GM23338 (cell line): ENCODE measurements at regions not wholly inside any gene's neighbourhood (a gene's known extent, or its start where the extent isn't known, plus 50 kb on each side); places are given as distances from the start of the nearest gene placed in this dataset.

Experiments used
- ATAC-seq: fragments of 200-7000 bp; cut with Tn5 transposase; 3 replicates; pipeline ENCODE4 v1.9.1; 2020
- DNase-seq: peaks from one replicate; pipeline ENCODE4 v3.0.0-alpha.2; 2015; ENCODE audit warnings: low spot score
- H2AFZ ChIP-seq: fragments of 200-600 bp; sonication (generic); 2 replicates; pipeline ENCODE4 v1.8.0; 2016; ENCODE audit warnings: antibody characterized with exemption, mild to moderate bottlenecking, moderate library complexity
- H3F3A ChIP-seq: fragments of 200-600 bp; sonication (generic); replicated peaks from 2 replicates; pipeline ENCODE4 v1.8.0; 2017; ENCODE audit warnings: antibody characterized with exemption, mixed run types, low read depth
- H3K27ac ChIP-seq: fragments of 200-600 bp; sonication (generic); 2 replicates; pipeline ENCODE4 v1.6.1; 2016; ENCODE audit warnings: low read depth
- H3K27me3 ChIP-seq: fragments of 200-600 bp; sonication (generic); 2 replicates; pipeline ENCODE4 v1.8.0; 2016; ENCODE audit warnings: mild to moderate bottlenecking, mixed run types, moderate library complexity; ENCODE audit not compliant: insufficient read depth
- H3K36me3 ChIP-seq: fragments of 200-600 bp; sonication (generic); 2 replicates; pipeline ENCODE4 v1.8.0; 2016; ENCODE audit warnings: mild to moderate bottlenecking; ENCODE audit not compliant: insufficient read depth
- H3K4me1 ChIP-seq: fragments of 200-600 bp; sonication (generic); 2 replicates; pipeline ENCODE4 v1.8.0; 2016; ENCODE audit warnings: mild to moderate bottlenecking, moderate library complexity; ENCODE audit not compliant: insufficient read depth
- H3K4me2 ChIP-seq: fragments of 200-600 bp; sonication (generic); 2 replicates; pipeline ENCODE4 v1.7.1; 2017; ENCODE audit warnings: mixed run types
- H3K4me3 ChIP-seq: fragments of 200-600 bp; sonication (generic); 2 replicates; pipeline ENCODE4 v1.6.1; 2016; ENCODE audit warnings: mixed run types
- H3K79me2 ChIP-seq: fragments of 200-600 bp; sonication (generic); replicated peaks from 2 replicates; pipeline ENCODE4 v1.8.0; 2017; ENCODE audit warnings: mild to moderate bottlenecking; ENCODE audit not compliant: insufficient read depth
- H3K9me2 ChIP-seq: fragments of 200-600 bp; sonication (generic); 2 replicates; pipeline ENCODE4 v1.8.0; 2017; ENCODE audit not compliant: insufficient read depth
- H4K20me1 ChIP-seq: fragments of 200-600 bp; sonication (generic); replicated peaks from 2 replicates; pipeline ENCODE4 v1.8.0; 2017; ENCODE audit warnings: mild to moderate bottlenecking; ENCODE audit not compliant: insufficient read depth
- H3K27ac Mint-ChIP-seq: 2 replicates; pipeline ENCODE4 v1.8.0; 2020; ENCODE audit warnings: inconsistent platforms, mild to moderate bottlenecking, moderate library complexity, mixed read lengths
- H3K27me3 Mint-ChIP-seq: 3 replicates; pipeline ENCODE4 v1.8.0; 2022; ENCODE audit warnings: low read depth, mild to moderate bottlenecking, moderate library complexity, mixed read lengths, inconsistent platforms; ENCODE audit not compliant: insufficient read depth, poor library complexity
- H3K36me3 Mint-ChIP-seq: 3 replicates; pipeline ENCODE4 v1.8.0; 2021; ENCODE audit warnings: low read depth, mild to moderate bottlenecking, inconsistent platforms, moderate library complexity, mixed read lengths
- H3K4me1 Mint-ChIP-seq: 3 replicates; pipeline ENCODE4 v1.8.0; 2020; ENCODE audit warnings: mild to moderate bottlenecking, inconsistent platforms, mixed read lengths
- H3K4me3 Mint-ChIP-seq: 3 replicates; pipeline ENCODE4 v1.8.0; 2021; ENCODE audit warnings: moderate library complexity, mild to moderate bottlenecking, inconsistent platforms, mixed read lengths
- H3K9me3 Mint-ChIP-seq: 3 replicates; pipeline ENCODE4 v1.8.0; 2020; ENCODE audit warnings: moderate library complexity, mild to moderate bottlenecking, inconsistent platforms, mixed read lengths
- CREB1 ChIP-seq: fragments of 250-450 bp; sonication (Bioruptor Pico); IDR thresholded peaks from 2 replicates; pipeline ENCODE4 v1.5.0; 2020; ENCODE audit warnings: low read depth, mild to moderate bottlenecking, moderate library complexity
- EZH2 ChIP-seq: fragments of 200-600 bp; sonication (generic); IDR thresholded peaks from one replicate; pipeline ENCODE4 v1.8.0; 2017; ENCODE audit warnings: antibody characterized with exemption, mild to moderate bottlenecking, low read depth; ENCODE audit not compliant: unreplicated experiment
- EZH2phosphoT487 ChIP-seq: fragments of 200-600 bp; sonication (generic); IDR thresholded peaks from one replicate; pipeline ENCODE4 v1.8.1; 2018; ENCODE audit warnings: antibody characterized with exemption; ENCODE audit not compliant: unreplicated experiment
- POLR2AphosphoS5 ChIP-seq: IDR thresholded peaks from 2 replicates; pipeline ENCODE4 v1.6.1; 2016; ENCODE audit warnings: antibody characterized with exemption, low read depth
- ZNF331 ChIP-seq: fragments of 250-450 bp; sonication (Bioruptor Pico); IDR thresholded peaks from 2 replicates; pipeline ENCODE4 v1.5.0; 2020; ENCODE audit warnings: low read depth, mild to moderate bottlenecking, moderate library complexity
- TF ChIP-seq, protein P1 (sequence below): IDR thresholded peaks from 2 replicates; pipeline ENCODE4 v1.6.1; 2016; ENCODE audit warnings: antibody characterized with exemption
- TF ChIP-seq, protein P2 (sequence below), 2 experiments: fragments of 200-600 bp in 1 of 2; sonication (generic) in 1 of 2; conservative IDR thresholded peaks; 2 replicates each; pipeline versions ENCODE4 v1.5.1 to v1.6.1; 2016 to 2017; ENCODE audit warnings: antibody characterized with exemption in 2 of 2, low read depth in 2 of 2, mild to moderate bottlenecking in 2 of 2, moderate library complexity in 1 of 2

DNA sequence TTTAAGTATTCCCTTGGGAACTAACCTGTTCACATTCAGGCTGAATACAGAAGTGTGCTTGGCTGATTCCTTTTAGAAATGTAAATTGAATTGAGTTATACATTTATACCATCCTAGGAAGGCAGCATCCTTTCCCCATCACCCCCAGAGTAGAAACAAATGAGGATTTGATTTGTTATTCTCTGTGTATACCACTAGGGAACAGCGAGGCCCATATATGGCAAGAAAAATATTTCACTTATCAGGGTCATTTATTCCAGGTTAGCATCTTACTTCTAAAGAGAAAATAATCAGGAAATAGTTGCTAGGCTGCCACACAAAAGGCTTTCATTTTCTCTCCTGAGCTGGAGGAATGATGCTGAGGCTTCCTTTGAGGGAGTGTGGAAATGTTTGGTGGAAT, 516.9 kb downstream of the PIK3C3 start:
- Histone ChIP-seq H2AFZ (no peak overlapping the region), H3K4me1 (no peaks in the 10 kb centered on the region)
- no peak for ATAC-seq

DNA sequence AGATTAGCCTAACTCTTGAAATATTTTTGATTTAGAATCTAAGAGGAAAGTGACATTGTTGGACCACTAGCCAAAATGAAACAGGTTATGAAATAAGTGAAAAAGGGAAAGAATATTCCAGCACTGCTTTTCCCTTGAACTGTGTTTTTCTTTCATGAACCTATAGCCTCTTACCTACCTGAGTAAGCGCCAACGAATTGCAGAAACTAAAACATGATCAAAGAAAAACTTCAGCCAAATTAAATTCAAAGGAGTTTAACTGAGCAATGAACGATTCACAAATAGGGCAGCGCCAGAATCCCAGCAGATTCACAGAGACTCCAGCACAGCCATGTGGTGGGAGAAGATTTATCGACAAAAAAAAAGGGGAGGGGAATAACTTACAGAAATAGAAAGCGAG, 518.6 kb downstream of the PIK3C3 start:
- Mint-ChIP-seq H3K9me3 (0 out of 3 replicates have a peak, but pooled peaks cover 4% of the 10 kb centered on the region), H3K27me3 (no peaks in the 10 kb centered on the region), H3K36me3 (no peaks in the 10 kb centered on the region), H3K4me1 (no peaks in the 10 kb centered on the region; the same call in 2 of the 3 replicates), H3K27ac (no peak overlapping the region; the same call in 1 of the 2 replicates), H3K4me3 (no peak overlapping the region)
- H3K27me3 ChIP-seq: no peaks in the 10 kb centered on the region
- H3K9me2 ChIP-seq: peaks cover 7% of the 10 kb centered on the region; the same call in 1 of the 2 replicates
- no peaks in the 10 kb centered on the region for H3F3A ChIP-seq
- H3K79me2 ChIP-seq: no peaks in the 10 kb centered on the region
- ATAC-seq: no peak
- no peak for TF ChIP-seq CREB1 (CRISPR knock-in tag)
- TF ChIP-seq, protein P1, sequence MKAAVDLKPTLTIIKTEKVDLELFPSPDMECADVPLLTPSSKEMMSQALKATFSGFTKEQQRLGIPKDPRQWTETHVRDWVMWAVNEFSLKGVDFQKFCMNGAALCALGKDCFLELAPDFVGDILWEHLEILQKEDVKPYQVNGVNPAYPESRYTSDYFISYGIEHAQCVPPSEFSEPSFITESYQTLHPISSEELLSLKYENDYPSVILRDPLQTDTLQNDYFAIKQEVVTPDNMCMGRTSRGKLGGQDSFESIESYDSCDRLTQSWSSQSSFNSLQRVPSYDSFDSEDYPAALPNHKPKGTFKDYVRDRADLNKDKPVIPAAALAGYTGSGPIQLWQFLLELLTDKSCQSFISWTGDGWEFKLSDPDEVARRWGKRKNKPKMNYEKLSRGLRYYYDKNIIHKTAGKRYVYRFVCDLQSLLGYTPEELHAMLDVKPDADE: no peak
- TF ChIP-seq, protein P2, sequence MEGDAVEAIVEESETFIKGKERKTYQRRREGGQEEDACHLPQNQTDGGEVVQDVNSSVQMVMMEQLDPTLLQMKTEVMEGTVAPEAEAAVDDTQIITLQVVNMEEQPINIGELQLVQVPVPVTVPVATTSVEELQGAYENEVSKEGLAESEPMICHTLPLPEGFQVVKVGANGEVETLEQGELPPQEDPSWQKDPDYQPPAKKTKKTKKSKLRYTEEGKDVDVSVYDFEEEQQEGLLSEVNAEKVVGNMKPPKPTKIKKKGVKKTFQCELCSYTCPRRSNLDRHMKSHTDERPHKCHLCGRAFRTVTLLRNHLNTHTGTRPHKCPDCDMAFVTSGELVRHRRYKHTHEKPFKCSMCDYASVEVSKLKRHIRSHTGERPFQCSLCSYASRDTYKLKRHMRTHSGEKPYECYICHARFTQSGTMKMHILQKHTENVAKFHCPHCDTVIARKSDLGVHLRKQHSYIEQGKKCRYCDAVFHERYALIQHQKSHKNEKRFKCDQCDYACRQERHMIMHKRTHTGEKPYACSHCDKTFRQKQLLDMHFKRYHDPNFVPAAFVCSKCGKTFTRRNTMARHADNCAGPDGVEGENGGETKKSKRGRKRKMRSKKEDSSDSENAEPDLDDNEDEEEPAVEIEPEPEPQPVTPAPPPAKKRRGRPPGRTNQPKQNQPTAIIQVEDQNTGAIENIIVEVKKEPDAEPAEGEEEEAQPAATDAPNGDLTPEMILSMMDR (conservative IDR thresholded peaks at IDR 0.05; ENCODE audit: low read depth in 2 of 2): no peak
- no peak for TF ChIP-seq EZH2
- TF ChIP-seq ZNF331 (CRISPR knock-in tag): no peak
- TF ChIP-seq POLR2AphosphoS5: no peak
- no peak overlapping the region for H3K27ac ChIP-seq
- H3K4me2 ChIP-seq: no peak overlapping the region
- H4K20me1 ChIP-seq: no peaks in the 10 kb centered on the region
- H2AFZ ChIP-seq: peak overlapping the region; percentile 91
- H3K4me1 ChIP-seq: no peaks in the 10 kb centered on the region
- H3K4me3 ChIP-seq: no peak overlapping the region
- no peaks in the 10 kb centered on the region for H3K36me3 ChIP-seq
- DNase-seq: no peak

More for the DNA sequence above, 516.9 kb downstream of the PIK3C3 start:
- no peak overlapping the region for H3K4me3 ChIP-seq
- H3K4me2 ChIP-seq: no peak overlapping the region
- no peak overlapping the region for H3K27ac ChIP-seq
- H3K27me3 ChIP-seq: no peaks in the 10 kb centered on the region
- H3K9me3 Mint-ChIP-seq: 0 out of 3 replicates have a peak, but pooled peaks cover 4% of the 10 kb centered on the region
- no peak overlapping the region for H3K27ac Mint-ChIP-seq
- no peaks in the 10 kb centered on the region for H3F3A ChIP-seq
- H3K36me3 ChIP-seq: no peaks in the 10 kb centered on the region
- H4K20me1 ChIP-seq: no peaks in the 10 kb centered on the region
- H3K79me2 ChIP-seq: no peaks in the 10 kb centered on the region
- TF ChIP-seq, protein P2 (conservative IDR thresholded peaks at IDR 0.05; ENCODE audit: low read depth in 2 of 2): peak in 1 of 2 experiments; percentile 33; a peak in 2 of 4 replicates
- TF ChIP-seq EZH2phosphoT487: no peak
- no peak overlapping the region for H3K4me3 Mint-ChIP-seq
- H3K9me2 ChIP-seq: 0 out of 2 replicates have a peak, but pooled peaks cover 8% of the 10 kb centered on the region
- H3K27me3 Mint-ChIP-seq: no peaks in the 10 kb centered on the region
- H3K36me3 Mint-ChIP-seq: no peaks in the 10 kb centered on the region
- peak; percentile 6 for DNase-seq
- H3K4me1 Mint-ChIP-seq: no peaks in the 10 kb centered on the region; the same call in 2 of the 3 replicates
